Uterus (tissue), 2 donors: ENCODE measurements at regions not wholly inside any gene's neighbourhood (a gene's known extent, or its start where the extent isn't known, plus 50 kb on each side); places are given as distances from the start of the nearest gene placed in this dataset.

Experiments
- POLR2A ChIP-seq, 2 donors: fragments of 450-650 bp; IDR thresholded peaks; one replicate each; pipeline ENCODE4 v1.6.1; 2016; ENCODE audit warnings: antibody characterized with exemption in 2 of 2, mild to moderate bottlenecking in 1 of 2, moderate library complexity in 1 of 2
- TF ChIP-seq, protein P1 (sequence below), 4 experiments: fragments of 200-600 bp in 2 of 4; fragments of 450-650 bp in 2 of 4; sonication (generic) in 2 of 4; IDR thresholded peaks; one replicate each; pipeline ENCODE4 v1.5.1; 2016 to 2019; ENCODE audit warnings: antibody characterized with exemption in 4 of 4, mild to moderate bottlenecking in 2 of 4, moderate library complexity in 1 of 4

- TF ChIP-seq, protein P1, sequence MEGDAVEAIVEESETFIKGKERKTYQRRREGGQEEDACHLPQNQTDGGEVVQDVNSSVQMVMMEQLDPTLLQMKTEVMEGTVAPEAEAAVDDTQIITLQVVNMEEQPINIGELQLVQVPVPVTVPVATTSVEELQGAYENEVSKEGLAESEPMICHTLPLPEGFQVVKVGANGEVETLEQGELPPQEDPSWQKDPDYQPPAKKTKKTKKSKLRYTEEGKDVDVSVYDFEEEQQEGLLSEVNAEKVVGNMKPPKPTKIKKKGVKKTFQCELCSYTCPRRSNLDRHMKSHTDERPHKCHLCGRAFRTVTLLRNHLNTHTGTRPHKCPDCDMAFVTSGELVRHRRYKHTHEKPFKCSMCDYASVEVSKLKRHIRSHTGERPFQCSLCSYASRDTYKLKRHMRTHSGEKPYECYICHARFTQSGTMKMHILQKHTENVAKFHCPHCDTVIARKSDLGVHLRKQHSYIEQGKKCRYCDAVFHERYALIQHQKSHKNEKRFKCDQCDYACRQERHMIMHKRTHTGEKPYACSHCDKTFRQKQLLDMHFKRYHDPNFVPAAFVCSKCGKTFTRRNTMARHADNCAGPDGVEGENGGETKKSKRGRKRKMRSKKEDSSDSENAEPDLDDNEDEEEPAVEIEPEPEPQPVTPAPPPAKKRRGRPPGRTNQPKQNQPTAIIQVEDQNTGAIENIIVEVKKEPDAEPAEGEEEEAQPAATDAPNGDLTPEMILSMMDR (IDR thresholded peaks at IDR 0.05): no peak
- no peak for TF ChIP-seq POLR2A (IDR thresholded peaks at IDR 0.05)
Measured at GRCh38 chr1:229092377-229093237, 178.3 kb upstream of the RAB4A start.
